T-helper 2 cell treated with Interferon-gamma antibody and Interleukin-4, amounts not matched to agents 5 μg/mL and 100 μg/mL, for 36 hours (primary cell): ENCODE measurements at regions not wholly inside any gene's neighbourhood (a gene's known extent, or its start where the extent isn't known, plus 50 kb on each side); places are given as distances from the start of the nearest gene placed in this dataset.

ENCODE experiments used
- DNase-seq: peaks from one replicate; pipeline ENCODE4 v3.0.0; 2021; ENCODE audit warnings: low spot score
- H3K27ac Mint-ChIP-seq: one replicate; pipeline ENCODE4 v1.8.0; 2021; ENCODE audit warnings: mild to moderate bottlenecking, mixed read lengths
- H3K27me3 Mint-ChIP-seq: one replicate; pipeline ENCODE4 v1.8.0; 2021; ENCODE audit warnings: low read depth, mixed read lengths
- H3K36me3 Mint-ChIP-seq: one replicate; pipeline ENCODE4 v1.8.0; 2021; ENCODE audit warnings: low read depth, mixed read lengths
- H3K4me1 Mint-ChIP-seq: one replicate; pipeline ENCODE4 v1.8.0; 2021; ENCODE audit warnings: low read depth, mixed read lengths
- H3K4me3 Mint-ChIP-seq: one replicate; pipeline ENCODE4 v1.8.0; 2022; ENCODE audit warnings: mild to moderate bottlenecking, moderate library complexity, mixed read lengths
- H3K9me3 Mint-ChIP-seq: one replicate; pipeline ENCODE4 v1.8.0; 2021; ENCODE audit warnings: mixed read lengths

- H3K27ac Mint-ChIP-seq, result no peak overlapping the region
- H3K36me3 Mint-ChIP-seq, result peaks cover 3% of the 10 kb centered on the region
- no peak for DNase-seq
- no peak overlapping the region for H3K4me3 Mint-ChIP-seq
- H3K9me3 Mint-ChIP-seq, result peaks cover 17% of the 10 kb centered on the region
- H3K27me3 Mint-ChIP-seq, result no peaks in the 10 kb centered on the region
- peaks cover 22% of the 10 kb centered on the region for H3K4me1 Mint-ChIP-seq
Measured at GRCh38 chr10:31705136-31705535, 223.5 kb downstream of the ARHGAP12 start.

GRCh38 chr10:31704195-31704594 is 224.4 kb downstream of the ARHGAP12 start:
- peaks cover 10% of the 10 kb centered on the region for H3K9me3 Mint-ChIP-seq
- no peak overlapping the region for H3K4me3 Mint-ChIP-seq
- no peak for DNase-seq
- H3K4me1 Mint-ChIP-seq, result peaks cover 22% of the 10 kb centered on the region
- no peaks in the 10 kb centered on the region for H3K36me3 Mint-ChIP-seq
- no peak overlapping the region for H3K27ac Mint-ChIP-seq
- H3K27me3 Mint-ChIP-seq, result no peaks in the 10 kb centered on the region

GRCh38 chr10:31702954-31703353 is 225.7 kb downstream of the ARHGAP12 start:
- Mint-ChIP-seq H3K9me3 (peaks cover 10% of the 10 kb centered on the region), H3K36me3 (no peaks in the 10 kb centered on the region), H3K4me3 (no peak overlapping the region), H3K4me1 (peaks cover 16% of the 10 kb centered on the region), H3K27me3 (no peaks in the 10 kb centered on the region), H3K27ac (no peak overlapping the region)
- DNase-seq, result no peak

- H3K27me3 Mint-ChIP-seq, result no peaks in the 10 kb centered on the region
- H3K27ac Mint-ChIP-seq, result no peak overlapping the region
- no peaks in the 10 kb centered on the region for H3K36me3 Mint-ChIP-seq
- H3K9me3 Mint-ChIP-seq, result peaks cover 10% of the 10 kb centered on the region
- no peak for DNase-seq
- peaks cover 6% of the 10 kb centered on the region for H3K4me1 Mint-ChIP-seq
- no peak overlapping the region for H3K4me3 Mint-ChIP-seq
Measured at GRCh38 chr10:31702005-31702404, 226.6 kb downstream of the ARHGAP12 start.

- Mint-ChIP-seq H3K27me3 (no peaks in the 10 kb centered on the region), H3K9me3 (peaks cover 10% of the 10 kb centered on the region), H3K36me3 (no peaks in the 10 kb centered on the region), H3K4me3 (no peak overlapping the region), H3K4me1 (peaks cover 2% of the 10 kb centered on the region), H3K27ac (no peak overlapping the region)
- DNase-seq, result no peak
Measured at GRCh38 chr10:31701546-31701945, 227.1 kb downstream of the ARHGAP12 start.

- no peak overlapping the region for H3K4me3 Mint-ChIP-seq
- no peaks in the 10 kb centered on the region for H3K27me3 Mint-ChIP-seq
- no peaks in the 10 kb centered on the region for H3K4me1 Mint-ChIP-seq
- DNase-seq, result no peak
- no peak overlapping the region for H3K27ac Mint-ChIP-seq
- no peaks in the 10 kb centered on the region for H3K36me3 Mint-ChIP-seq
- H3K9me3 Mint-ChIP-seq, result peaks cover 10% of the 10 kb centered on the region
Measured at GRCh38 chr10:31700181-31700611, 228.4 kb downstream of the ARHGAP12 start.

GRCh38 chr10:31698181-31698830 is 230.3 kb downstream of the ARHGAP12 start:
- Mint-ChIP-seq H3K27ac (no peak overlapping the region), H3K4me3 (no peak overlapping the region), H3K36me3 (no peaks in the 10 kb centered on the region), H3K9me3 (peaks cover 7% of the 10 kb centered on the region), H3K4me1 (no peaks in the 10 kb centered on the region), H3K27me3 (no peaks in the 10 kb centered on the region)
- DNase-seq, result no peak

- no peak overlapping the region for H3K4me3 Mint-ChIP-seq
- DNase-seq, result no peak
- H3K27ac Mint-ChIP-seq, result no peak overlapping the region
- H3K4me1 Mint-ChIP-seq, result no peaks in the 10 kb centered on the region
- no peaks in the 10 kb centered on the region for H3K36me3 Mint-ChIP-seq
- H3K27me3 Mint-ChIP-seq, result no peaks in the 10 kb centered on the region
- peaks cover 5% of the 10 kb centered on the region for H3K9me3 Mint-ChIP-seq
Measured at GRCh38 chr10:31697271-31698180, 231.1 kb downstream of the ARHGAP12 start.

- no peaks in the 10 kb centered on the region for H3K4me1 Mint-ChIP-seq
- H3K9me3 Mint-ChIP-seq, result no peaks in the 10 kb centered on the region
- DNase-seq, result no peak
- H3K27ac Mint-ChIP-seq, result no peak overlapping the region
- no peak overlapping the region for H3K4me3 Mint-ChIP-seq
- H3K36me3 Mint-ChIP-seq, result no peaks in the 10 kb centered on the region
- no peaks in the 10 kb centered on the region for H3K27me3 Mint-ChIP-seq
Measured at GRCh38 chr10:31694929-31695837, 233.4 kb downstream of the ARHGAP12 start.

GRCh38 chr10:31694126-31694685 is 234.4 kb downstream of the ARHGAP12 start:
- H3K27ac Mint-ChIP-seq, result no peak overlapping the region
- no peak for DNase-seq
- H3K4me1 Mint-ChIP-seq, result no peaks in the 10 kb centered on the region
- H3K4me3 Mint-ChIP-seq, result no peak overlapping the region
- H3K9me3 Mint-ChIP-seq, result peaks cover 8% of the 10 kb centered on the region
- no peaks in the 10 kb centered on the region for H3K36me3 Mint-ChIP-seq
- no peaks in the 10 kb centered on the region for H3K27me3 Mint-ChIP-seq

- peaks cover 14% of the 10 kb centered on the region for H3K9me3 Mint-ChIP-seq
- H3K27ac Mint-ChIP-seq, result no peak overlapping the region
- H3K4me3 Mint-ChIP-seq, result no peak overlapping the region
- no peaks in the 10 kb centered on the region for H3K36me3 Mint-ChIP-seq
- H3K4me1 Mint-ChIP-seq, result no peaks in the 10 kb centered on the region
- H3K27me3 Mint-ChIP-seq, result no peaks in the 10 kb centered on the region
- DNase-seq, result no peak
Measured at GRCh38 chr10:31693491-31693890, 235.1 kb downstream of the ARHGAP12 start.

GRCh38 chr10:31689233-31689632 is 239.4 kb downstream of the ARHGAP12 start:
- Mint-ChIP-seq H3K36me3 (peaks cover 2% of the 10 kb centered on the region), H3K9me3 (peaks cover 30% of the 10 kb centered on the region), H3K4me3 (no peak overlapping the region), H3K4me1 (no peaks in the 10 kb centered on the region), H3K27ac (no peak overlapping the region), H3K27me3 (no peaks in the 10 kb centered on the region)
- no peak for DNase-seq

GRCh38 chr10:31687663-31688482 is 240.8 kb downstream of the ARHGAP12 start:
- DNase-seq, result no peak

More at GRCh38 chr10:31687663-31688482, 240.8 kb downstream of the ARHGAP12 start:
- peak overlapping the region; percentile 4 for H3K27ac Mint-ChIP-seq
- H3K9me3 Mint-ChIP-seq, result peaks cover 40% of the 10 kb centered on the region
- H3K36me3 Mint-ChIP-seq, result peaks cover 5% of the 10 kb centered on the region
- H3K4me1 Mint-ChIP-seq, result no peaks in the 10 kb centered on the region
- H3K27me3 Mint-ChIP-seq, result no peaks in the 10 kb centered on the region
- no peak overlapping the region for H3K4me3 Mint-ChIP-seq
